ENCODE measurements at regions not wholly inside any gene's neighbourhood (a gene's known extent, or its start where the extent isn't known, plus 50 kb on each side); places are given as distances from the start of the nearest gene placed in this dataset.

DNA sequence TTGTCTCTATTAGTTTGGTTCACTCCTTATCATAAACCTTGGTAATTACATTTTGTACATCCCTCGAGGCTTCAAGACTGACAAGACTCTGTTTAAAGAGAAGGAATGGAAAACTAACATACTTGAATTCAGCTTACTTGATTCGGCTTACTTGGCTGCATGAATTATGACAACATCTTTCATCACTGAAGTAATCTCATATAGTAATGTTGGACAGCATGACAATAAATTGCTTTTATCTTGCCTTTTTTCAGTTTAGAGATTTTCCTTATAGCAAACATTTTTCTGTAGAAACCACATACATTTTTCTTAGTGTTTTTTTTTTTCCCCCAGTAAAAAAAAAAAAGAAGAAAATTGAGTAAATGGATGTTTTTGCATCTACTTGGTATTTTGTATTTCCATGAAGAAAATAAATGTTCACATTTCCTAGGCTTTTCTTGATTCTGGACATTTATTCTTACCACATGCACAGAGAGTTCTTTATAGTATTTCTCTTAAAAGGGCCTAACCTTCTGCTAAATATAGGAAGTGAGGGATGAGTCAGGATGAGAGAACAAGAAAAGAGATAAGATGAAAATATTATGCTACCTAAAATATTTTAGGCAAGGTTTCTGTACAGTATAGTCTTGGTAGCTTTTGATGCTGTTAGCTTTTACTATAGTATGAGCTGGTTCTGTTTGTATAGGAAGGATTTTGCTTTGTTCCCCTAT, 101.0 kb upstream of the HDGFL1 start:
- DNase-seq: no peak

DNA sequence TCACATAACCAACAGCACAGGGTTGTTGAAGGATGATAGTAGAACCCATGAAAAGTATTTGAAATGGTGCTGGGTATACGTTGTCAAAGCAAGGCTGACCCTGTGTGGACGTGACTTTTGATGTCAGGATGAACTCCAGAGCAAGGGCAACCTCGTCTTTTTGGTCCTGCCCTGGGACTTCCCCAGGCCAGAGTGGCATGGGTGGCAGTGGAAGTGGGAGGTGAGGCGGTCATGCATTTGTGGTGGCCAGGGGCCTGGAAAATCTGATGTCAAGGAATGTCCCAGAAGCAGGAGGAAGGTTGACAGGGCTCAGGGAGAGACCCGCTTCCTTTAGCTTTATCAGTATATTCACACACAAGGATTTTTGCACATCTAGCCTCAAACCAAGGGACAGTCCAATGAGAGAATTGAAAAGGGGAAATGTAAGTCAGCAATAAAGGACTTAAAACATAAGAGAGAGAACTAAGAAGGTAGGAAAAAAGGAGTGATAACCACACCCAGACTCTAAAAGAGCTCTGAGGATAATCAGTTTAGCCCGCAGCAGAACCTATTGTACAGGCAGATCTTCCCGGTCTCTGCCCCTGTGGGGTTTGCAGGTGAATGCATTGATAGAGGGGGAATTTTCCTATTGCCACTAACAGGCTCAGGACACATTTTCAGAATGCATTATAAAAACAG, 98.8 kb upstream of the HDGFL1 start:
- DNase-seq: no peak

DNA sequence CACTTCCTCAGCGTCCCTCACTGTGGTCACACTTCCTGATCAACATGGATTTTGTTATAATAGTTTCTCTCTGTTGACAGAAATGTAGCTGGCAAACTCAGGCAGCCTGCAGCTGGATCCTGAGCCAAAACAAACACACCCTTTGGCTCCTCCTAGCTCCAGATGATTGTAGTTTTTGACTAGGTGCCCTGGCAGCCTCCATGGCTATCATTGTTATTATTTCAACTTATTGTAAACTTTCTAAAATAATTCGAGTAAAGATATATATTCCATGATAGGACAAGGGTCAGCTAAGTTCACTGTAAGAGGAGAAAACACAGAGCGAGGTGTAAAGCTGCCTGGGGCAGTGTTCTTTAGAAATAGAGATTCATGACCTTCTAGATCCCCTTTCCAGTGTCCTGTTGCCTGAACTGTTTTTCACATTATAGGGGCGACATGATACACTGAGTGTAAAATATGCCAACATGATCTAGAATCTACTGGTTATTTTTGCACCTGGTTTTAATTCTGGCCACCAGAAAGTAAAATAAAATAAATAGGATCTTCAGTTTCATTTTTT, 98.2 kb upstream of the HDGFL1 start:
- DNase-seq: no peak

DNA sequence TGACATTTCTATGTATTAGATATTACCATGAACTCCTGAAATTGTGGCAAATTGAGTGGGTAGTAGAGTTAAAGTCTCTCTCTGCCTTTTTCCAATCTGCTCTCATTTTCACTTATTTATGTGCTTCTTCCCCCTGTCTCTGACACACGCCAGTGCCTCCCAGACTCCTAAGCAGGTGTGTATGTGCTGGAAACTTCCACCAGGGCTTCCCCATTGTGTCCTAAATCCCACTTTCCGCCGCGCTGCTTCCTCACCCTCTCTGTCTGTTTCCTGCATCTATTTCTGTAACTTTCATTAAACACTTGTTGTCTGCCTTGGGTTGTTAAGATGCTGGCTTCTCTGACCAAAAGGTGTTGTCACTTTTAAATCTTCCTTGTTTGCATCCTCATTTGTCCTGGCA, 97.6 kb upstream of the HDGFL1 start:
- no peak for DNase-seq

DNA sequence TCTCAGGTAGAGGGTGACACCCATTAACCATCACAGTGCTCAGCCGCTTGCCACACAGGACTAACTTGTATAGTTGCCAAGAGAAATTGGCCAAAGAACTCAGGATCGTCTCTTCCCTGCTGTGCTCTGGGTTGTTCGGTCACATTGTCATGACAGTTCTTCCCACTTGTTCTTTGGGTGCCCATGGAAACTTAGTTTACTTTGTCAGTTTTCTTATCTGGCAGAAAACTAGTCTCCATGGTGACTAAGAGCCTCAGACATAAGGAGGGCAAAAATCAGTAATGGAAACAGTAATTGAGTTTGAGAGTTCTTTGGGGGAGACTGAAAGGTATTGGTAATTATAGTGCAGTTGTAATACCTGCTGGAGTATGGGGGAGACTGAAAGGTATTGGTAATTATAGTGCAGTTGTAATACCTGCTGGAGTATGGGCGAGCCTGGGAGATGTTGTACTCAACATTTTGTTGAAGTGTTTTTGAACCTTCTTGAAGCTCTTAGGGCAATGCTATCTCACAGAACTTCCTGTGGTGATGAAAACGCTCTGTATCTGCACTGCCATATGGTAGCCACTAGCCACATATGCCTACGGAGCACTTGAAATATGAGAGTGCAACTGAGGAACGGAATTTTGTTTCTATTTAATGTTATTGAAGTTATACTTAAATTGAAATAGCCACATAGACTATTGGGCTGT, 95.2 kb upstream of the HDGFL1 start:
- DNase-seq: no peak

DNA sequence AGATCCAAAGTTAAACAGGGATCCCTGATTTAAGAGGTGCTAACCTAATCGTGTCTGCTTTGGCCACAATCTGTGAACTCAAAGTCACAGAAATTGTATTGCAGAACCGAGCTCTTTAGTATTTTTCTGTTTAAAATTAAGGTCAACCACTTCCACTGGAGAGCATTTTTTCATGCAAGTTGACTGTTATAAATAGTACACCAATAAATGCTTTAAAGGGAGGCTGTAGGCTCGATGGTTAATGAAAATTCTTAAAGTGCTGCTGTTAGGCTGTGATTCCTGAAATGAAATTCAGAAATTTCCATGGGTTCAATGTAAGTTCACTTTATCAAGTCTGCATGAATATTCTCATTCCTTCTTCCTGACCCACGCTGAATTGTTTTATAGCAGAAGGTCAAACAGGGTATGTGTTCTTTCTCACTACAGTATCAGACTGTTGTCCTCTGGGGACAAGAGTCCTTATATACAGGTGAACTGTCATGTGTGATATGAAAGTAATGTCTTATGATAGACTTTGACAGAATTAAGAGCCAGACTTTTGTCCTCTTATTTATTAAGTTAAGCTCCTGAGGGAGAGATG, 92.5 kb upstream of the HDGFL1 start:
- no peak for DNase-seq

DNA sequence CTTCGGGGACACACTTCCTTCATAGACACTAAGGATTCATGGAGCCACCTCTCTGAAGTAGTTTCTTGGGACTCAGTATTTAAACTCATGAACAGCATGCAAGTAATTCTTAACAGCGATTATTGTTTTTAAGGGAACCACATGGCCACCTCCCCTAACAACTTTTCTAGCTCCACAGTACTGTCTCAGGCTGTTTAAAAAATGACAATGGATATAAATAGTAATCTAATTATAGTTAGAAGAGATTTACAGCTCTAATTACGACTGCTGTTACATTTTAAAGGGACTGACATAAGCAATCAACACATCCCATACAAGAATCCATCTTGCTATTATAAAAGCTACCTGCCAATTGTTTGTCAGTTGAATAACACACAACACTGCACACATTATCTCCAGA, 72.1 kb upstream of the HDGFL1 start:
- DNase-seq: no peak

DNA sequence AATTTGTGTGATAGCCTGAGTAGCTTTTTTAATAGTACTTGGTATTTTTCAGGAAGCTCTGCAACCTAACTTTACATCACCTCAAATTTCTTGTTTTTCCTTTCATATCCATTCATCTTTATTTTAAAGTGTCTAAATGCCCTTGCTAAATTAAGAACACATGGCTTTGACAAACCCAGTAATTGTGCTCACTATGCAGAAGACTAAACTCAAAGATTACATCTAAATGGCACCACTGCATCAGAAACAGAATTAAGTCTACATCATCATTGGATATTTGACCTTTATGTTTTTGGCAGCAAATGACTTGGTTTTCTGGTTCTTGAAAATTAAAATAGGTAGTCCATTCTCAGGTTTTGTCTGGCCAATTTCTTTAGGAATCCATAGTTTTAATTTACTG, 69.6 kb upstream of the HDGFL1 start:
- DNase-seq: no peak

DNA sequence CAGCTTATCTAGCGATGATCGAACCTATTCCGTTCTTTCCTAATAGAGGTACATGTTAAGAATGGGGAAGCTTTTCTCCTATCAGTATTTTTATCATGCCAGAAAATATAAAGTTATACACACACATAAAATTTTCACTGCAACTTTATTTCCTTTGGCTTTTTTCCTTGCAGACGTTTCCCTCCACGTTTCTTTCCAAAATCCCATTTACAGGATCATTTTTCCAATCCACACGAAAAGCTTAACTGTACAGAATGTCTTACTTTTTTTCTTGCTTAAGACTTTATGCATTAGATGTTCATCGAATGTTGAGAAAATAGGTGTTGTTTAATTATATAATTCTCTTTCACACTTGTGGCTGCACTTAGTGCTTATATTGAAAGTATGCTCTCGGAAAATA, 62.9 kb upstream of the HDGFL1 start:
- DNase-seq: no peak

DNA sequence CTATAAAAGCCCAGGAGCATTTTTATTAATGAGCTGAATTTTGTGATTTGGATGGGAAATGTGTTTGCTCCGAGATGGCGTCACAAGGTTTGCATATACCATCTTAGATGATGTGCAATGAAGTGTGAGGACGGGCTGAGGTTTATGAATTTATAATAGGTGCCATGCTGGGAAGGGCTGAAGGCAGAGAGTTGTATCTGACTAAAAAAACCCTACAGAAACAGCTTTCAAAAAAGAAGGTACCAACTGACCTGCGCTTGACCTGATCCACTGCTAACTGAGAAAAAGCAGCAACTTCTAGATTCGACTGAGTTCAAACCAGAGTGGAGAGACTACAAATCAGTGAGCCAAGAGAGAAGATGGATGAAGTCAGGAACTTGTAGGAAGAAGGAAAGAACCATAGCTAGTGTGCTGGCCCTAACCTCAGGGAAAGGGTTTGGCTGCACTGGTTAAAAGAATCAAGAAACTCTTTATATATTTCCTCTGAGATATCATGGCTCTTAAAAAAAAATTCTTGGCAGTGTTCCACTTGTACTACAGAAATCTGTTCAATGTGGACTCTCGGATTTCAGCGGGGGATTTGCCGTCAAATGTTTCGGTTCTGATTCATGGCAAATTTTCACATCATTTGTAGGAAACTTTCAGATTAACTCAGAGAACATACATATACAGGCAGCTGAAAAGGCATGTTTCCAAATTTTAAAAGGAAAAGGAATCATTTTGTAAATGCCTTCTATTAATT, 56.5 kb upstream of the HDGFL1 start:
- DNase-seq: peak; percentile 17

DNA sequence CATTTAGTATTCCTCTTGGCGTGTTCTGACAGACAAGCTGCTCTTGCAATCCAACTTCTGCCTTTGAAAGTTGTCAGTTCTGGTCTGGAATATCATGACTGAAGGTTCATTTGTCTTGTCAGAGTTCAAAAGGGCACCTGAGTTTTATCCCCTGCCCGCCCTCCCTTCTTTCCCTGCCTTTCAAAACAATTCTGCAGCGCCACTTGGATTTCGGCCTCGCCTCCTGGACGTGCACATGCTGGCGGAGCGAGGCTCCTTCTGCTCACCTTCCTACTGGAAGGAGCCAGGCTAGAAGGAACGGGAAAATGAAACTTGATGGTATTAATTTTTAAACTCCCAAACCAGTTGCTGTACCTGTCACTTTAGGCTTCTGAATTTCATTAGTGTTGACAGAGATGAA, 55.7 kb upstream of the HDGFL1 start:
- DNase-seq: no peak

DNA sequence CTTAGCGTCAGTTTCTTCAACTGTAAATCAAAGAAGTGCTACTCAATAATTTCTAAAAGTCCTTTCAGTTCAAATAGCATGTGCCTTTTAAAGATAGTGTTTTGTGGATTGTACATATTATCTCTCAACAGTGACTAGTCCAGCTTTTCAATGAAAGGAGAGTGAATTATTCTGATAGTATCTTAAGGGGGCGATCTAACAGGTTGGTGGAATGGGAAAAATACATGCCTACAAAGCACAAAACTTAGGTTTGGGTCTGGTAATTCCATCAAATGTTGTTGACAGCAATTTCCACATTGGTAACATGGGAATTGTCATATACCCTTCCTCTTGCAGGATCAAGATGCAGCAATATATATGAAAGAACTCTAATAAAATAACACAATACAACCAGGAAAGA, 50.1 kb upstream of the HDGFL1 start:
- DNase-seq: no peak

Measured in NCI-H2171 (cell line).